Retinal pigment epithelial cell (primary cell): ENCODE measurements at regions not wholly inside any gene's neighbourhood (a gene's known extent, or its start where the extent isn't known, plus 50 kb on each side); places are given as distances from the start of the nearest gene placed in this dataset.
A peak's percentile ranks its signal among the peaks of the same experiment; 100 is the strongest.

Experiments
- DNase-seq: peaks from one replicate; pipeline ENCODE4 v3.0.0-alpha.2; 2010; ENCODE audit warnings: low read depth
- H3K4me3 ChIP-seq: 2 replicates; pipeline ENCODE4 v1.5.1; 2011; ENCODE audit warnings: mild to moderate bottlenecking, low read length, control low read depth, moderate library complexity
- TF ChIP-seq, protein P1 (sequence below): conservative IDR thresholded peaks from 2 replicates; pipeline ENCODE4 v1.5.1; 2011; ENCODE audit warnings: low read depth, low read length, control low read depth, inconsistent platforms

DNA sequence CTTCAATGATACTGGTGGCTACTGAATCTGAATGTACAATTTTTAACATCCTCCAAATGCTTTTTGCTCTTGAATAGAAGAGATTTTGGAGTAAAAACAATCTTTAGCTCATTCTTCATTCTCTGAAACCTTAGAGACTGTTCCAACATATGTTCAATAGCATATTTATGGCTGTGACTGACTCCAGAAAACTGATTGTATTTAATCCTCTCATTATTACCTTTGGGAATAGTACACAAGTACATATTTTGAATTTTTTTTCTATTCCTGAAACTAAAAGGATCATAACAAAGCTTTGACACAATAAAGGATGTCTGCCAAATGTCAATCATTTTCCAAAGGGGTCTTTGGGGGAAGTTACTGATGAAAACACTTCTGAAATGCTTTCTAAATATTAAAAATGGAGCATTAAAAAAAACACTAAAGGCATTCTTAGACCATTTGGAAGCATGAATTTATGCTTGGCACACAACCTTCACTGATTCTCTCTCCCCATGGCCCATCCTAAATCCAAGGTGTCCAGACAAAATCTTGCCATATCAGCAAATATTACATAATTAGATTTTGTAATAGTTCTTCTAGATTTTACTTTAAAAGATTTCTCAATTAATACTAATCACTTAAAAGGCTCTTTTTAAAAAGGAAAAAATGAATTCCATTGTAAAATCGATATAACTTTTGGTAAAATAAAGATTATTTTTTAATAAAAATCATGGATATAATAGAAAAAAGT lies 936.8 kb downstream of the EPHA3 start:
- no peak overlapping the region for H3K4me3 ChIP-seq
- TF ChIP-seq, protein P1, sequence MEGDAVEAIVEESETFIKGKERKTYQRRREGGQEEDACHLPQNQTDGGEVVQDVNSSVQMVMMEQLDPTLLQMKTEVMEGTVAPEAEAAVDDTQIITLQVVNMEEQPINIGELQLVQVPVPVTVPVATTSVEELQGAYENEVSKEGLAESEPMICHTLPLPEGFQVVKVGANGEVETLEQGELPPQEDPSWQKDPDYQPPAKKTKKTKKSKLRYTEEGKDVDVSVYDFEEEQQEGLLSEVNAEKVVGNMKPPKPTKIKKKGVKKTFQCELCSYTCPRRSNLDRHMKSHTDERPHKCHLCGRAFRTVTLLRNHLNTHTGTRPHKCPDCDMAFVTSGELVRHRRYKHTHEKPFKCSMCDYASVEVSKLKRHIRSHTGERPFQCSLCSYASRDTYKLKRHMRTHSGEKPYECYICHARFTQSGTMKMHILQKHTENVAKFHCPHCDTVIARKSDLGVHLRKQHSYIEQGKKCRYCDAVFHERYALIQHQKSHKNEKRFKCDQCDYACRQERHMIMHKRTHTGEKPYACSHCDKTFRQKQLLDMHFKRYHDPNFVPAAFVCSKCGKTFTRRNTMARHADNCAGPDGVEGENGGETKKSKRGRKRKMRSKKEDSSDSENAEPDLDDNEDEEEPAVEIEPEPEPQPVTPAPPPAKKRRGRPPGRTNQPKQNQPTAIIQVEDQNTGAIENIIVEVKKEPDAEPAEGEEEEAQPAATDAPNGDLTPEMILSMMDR: no peak

DNA sequence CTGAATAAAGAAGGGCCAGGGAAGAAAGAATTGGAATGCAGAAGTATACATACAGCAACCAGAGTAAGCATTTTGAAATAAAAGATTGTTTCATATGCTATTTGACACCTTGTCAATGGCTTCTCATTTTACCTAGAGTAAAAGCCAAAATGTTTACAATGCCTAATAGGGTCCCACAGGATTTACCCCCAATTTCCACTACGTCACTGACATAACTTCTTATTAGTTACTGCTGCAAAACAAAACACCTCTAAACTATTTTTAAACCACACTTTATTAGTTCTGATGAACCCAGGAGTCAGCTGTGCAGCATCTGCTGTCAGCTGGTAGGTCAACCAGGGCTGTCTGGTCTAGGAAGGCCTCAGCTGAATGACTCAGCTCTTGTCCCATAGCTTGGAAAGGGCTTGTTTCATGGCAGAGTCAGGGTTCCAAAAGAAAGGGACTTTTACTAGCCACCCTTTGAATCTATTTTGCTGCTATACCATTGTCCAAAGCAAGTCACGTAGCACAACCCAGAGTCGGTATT lies 945.1 kb downstream of the EPHA3 start:
- no peak for DNase-seq

More for the DNA sequence above, 936.8 kb downstream of the EPHA3 start:
- no peak for DNase-seq

DNA sequence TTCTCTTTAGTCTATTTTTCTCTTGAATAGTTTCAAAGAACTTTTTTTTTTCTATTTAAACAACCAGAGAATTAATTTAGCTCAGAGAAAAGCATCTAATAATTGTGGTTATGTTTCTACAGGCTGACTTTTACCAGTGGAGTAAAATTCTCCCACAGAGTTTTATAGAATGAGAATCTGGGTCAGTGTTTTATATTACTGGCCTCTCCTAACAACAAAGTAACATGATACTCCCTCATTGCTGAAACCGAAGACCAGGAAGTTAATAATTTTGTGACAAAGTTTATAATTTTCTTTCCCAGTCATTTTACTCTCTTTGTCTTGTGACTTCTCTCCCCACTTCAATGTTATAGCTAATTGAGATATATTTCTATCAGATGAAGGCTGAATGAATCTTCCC lies 946.9 kb downstream of the EPHA3 start:
- no peak overlapping the region for H3K4me3 ChIP-seq
- DNase-seq: no peak
- TF ChIP-seq, protein P1: no peak

More for the DNA sequence above, 945.1 kb downstream of the EPHA3 start:
- TF ChIP-seq, protein P1: no peak
- H3K4me3 ChIP-seq: no peak overlapping the region

DNA sequence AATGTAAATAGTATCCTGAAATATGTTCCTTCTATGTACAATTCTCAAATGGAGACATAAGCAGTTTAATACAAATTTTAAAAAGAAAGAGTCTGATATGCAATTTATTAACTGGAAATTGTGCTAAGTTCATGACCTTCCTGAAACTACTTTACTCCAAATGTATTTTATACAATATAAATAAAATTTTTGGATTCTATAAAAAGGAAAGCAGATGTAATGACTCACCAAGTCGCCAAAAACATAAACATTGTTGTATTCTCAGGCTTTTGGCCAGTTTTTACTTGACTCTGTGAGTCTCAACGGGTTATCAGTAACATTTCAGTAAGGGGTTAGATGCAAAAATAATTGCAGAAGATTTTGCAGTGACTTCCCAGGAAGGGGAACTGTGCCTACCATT lies 948.2 kb downstream of the EPHA3 start:
- no peak for DNase-seq
- H3K4me3 ChIP-seq: no peak overlapping the region
- TF ChIP-seq, protein P1: no peak

DNA sequence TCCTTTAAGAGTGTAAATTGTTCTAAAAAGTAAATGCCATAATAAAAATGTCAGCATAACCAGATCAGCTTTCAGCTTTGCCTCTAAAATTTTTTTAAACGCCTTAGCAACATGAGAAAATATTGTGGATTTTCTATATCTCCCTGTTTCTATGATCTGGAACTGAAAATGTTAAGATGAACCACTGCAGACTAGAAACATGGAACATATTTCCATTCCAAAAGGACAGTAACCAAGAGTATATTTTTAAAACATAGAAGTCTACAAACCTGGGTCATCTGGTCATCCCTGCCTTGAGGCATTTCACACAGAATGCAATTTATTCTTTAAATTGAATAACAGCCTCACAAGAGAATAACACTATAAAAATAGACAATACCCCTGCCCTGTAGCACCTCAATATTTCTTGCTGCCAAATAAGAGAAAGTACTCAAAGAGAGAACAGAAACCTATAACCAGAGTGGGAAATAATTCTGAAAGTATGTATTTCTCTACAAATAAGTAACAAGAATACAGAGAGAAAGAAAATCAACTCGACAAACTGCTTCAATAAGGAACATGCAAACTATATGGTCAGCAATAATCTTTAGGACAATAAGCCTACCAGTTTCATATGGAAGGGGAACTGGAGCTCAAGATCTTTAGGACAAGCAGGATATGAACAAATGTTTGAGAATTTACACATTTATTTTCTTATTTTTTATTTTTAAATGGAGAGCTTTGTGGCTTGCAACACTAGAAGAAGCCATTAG lies 949.0 kb downstream of the EPHA3 start:
- H3K4me3 ChIP-seq: no peak overlapping the region
- TF ChIP-seq, protein P1: no peak

DNA sequence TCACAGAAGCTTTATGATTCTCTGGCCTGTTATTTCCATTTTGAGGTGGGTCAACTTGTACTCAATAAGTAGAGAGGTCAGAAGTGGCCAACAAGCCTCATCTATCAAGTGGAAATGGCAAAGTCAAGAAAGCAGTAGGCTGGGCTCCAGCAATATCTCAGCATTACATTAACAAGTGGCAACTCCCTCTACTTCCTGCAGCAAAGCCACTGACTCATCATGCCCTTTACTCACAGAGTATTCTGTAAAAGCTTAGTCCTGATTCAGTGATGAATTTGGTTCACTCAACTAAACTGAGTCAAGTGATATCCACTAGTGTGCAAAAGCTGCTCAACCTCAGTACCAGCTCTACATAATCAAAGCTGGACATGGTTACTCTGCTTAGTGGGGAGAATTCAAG lies 954.6 kb downstream of the EPHA3 start:
- DNase-seq: peak; percentile 5
- H3K4me3 ChIP-seq: no peak overlapping the region
- TF ChIP-seq, protein P1: no peak

More for the DNA sequence above, 949.0 kb downstream of the EPHA3 start:
- DNase-seq: no peak
